Neural cell (in vitro differentiated cells): ENCODE measurements at regions not wholly inside any gene's neighbourhood (a gene's known extent, or its start where the extent isn't known, plus 50 kb on each side); places are given as distances from the start of the nearest gene placed in this dataset.

Experiments
- CTCF ChIP-seq: fragments of 450-650 bp; IDR thresholded peaks from 2 replicates; pipeline ENCODE4 v1.5.1; 2014; ENCODE audit warnings: antibody characterized with exemption, mild to moderate bottlenecking, moderate library complexity; ENCODE audit not compliant: poor library complexity, severe bottlenecking
- EZH2 ChIP-seq: fragments of 200-600, 300-800 bp; shearing (Covaris generic), sonication (generic); IDR thresholded peaks from 2 replicates; pipeline ENCODE4 v1.6.1; 2014; ENCODE audit warnings: antibody characterized with exemption, low read length, borderline replicate concordance, mild to moderate bottlenecking; ENCODE audit not compliant: insufficient read depth, poor library complexity, severe bottlenecking
- POLR2AphosphoS5 ChIP-seq: IDR thresholded peaks from 2 replicates; pipeline ENCODE4 v1.6.1; 2012
- TAF1 ChIP-seq: IDR thresholded peaks from 2 replicates; pipeline ENCODE4 v1.6.1; 2012; ENCODE audit warnings: low read depth

- TF ChIP-seq CTCF = no peak
- no peak for TF ChIP-seq POLR2AphosphoS5
- TF ChIP-seq EZH2 = no peak
- no peak for TF ChIP-seq TAF1
These were observed 103.0 kb downstream of the OAT start for GRCh38 chr10:124315591-124316270.
